Glomerular visceral epithelial cell (primary cell): ENCODE measurements at regions not wholly inside any gene's neighbourhood (a gene's known extent, or its start where the extent isn't known, plus 50 kb on each side); places are given as distances from the start of the nearest gene placed in this dataset.
"Not testable (repeated sequence)": the region's sequence is repeated elsewhere in the genome, so short reads cannot be mapped to it uniquely, and the experiment has no call there.

ENCODE experiments used
- DNase-seq: peaks from one replicate; pipeline ENCODE4 v3.0.0-alpha.2; 2016; ENCODE audit errors: extremely low spot score

DNA sequence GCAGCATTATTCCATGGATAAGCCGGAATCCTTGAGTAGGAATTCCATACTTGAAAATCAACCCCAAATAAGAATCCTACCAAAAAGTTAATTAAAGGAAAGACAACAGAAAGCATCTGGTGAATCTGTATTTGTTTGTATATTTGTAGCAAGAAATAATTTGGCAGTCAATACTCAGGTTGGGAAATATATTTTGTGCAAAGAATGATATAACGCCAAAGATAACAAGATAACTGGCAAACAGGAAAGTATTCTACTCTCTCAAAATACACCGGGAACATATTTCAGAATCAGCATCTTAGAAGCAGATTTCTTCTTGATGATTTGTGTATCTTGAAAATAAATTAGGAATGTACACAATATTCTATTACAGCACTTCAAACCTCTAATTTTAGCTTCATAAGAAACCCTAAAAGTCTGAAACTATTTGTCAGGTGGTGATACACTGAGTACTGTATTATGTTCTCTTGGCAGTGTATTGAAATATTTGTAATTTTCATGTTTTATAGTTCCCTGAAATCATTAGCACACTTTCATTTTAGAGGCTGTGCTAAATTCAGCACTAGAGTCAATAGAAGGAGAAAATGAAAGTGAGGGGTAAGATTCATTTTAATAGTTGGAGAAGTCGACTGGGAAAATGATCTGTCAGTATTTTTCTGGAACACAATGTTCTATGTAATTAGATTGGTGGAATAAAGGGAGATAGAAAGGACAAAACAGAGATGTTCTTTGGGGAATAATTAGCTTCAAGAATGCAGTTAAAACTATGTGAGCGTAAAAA is 879.7 kb upstream of the GJE1 start:
- DNase-seq, result no peak

- DNase-seq, result no peak
Measured at GRCh38 chr6:141251286-141251685, 881.4 kb upstream of the GJE1 start.

DNA sequence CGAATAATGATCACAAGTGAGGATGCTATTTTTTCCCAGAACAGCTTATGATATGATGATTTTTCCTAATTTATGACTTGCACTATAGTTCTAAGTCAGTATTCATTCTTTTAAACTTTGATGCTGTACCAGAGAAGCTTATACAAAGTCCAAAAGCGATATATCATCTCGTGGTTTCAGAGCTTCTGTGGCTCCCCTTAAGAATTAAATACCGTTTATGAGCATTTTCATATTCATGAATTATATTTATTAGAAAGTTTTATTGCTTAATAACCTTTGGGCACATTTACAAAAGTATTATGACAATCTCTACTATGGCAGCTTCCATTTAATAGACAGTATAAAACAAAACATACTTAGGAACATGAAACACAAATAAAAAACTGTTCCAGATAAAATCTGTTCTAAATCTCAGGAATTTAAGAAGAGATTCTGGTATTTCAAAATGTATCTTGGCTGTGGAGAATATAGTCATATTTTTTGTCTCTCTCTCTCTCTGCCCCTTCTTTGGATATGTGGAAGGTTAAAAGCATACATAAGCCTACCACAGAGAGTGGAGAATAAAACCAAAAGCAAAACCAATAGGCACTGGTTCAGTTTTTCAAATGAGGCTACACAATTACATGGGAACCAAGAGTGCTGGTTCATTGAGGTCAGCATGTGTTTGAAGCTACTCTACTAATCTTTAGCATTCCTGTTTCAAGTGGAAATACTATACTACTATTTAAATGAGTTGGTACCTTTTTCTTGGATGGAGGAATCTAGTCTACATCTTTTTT is 884.5 kb upstream of the GJE1 start:
- DNase-seq, result no peak

DNA sequence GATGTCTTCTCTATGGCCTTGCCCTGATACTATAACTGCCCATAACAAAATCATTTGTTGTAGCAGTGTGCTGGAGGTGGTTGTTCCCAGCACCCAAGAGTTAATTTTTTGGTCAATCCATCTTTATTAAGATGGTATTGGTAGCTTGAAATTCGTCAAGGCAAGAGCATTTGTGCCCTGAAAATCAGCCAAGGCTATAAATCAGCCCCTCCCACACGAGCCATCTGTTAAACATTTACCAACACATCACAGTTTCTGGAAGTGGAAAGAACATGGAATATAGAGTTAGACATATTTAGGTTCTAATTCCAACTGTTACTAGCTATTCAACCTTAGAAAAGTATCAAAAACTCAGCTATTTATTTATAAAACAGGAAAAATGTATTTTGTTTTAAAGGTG is 888.4 kb upstream of the GJE1 start:
- DNase-seq, result no peak

DNA sequence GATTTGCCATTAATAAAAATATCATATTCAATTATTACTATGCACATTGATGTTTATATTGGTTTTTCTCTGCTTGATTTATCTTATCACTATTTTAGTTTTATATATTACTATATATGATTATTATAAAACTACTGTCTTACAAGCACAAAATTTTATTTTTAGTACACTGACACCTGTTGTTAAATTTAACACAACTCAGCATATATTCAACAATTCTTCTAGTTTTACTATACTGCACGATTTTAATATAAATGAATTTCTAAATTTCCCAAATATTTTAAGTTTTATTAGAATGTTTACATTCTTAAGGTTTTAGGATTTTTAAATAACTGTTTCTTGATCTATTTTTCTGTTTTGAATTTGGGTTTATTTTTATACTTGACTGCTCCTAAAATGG is 889.8 kb upstream of the GJE1 start:
- no peak for DNase-seq

DNA sequence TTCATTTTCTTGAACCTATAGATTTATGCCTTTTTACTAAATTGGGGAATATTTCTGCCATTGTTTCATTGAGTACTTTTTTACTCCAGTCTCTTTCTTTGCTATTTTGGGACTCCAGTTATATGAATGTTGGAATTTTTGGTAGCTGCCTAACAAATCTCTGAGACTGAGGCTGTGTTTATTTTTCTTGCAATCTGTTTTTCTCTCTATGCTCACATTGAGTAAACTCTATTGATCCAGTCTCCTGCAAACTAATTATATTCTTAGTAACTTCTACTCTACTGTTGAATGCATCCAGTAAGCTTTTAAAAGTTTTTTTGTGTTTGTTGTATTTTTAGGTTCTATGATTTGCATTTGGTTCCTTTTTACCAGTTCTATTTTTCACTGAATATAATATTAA is 903.4 kb upstream of the GJE1 start:
- no peak for DNase-seq

DNA sequence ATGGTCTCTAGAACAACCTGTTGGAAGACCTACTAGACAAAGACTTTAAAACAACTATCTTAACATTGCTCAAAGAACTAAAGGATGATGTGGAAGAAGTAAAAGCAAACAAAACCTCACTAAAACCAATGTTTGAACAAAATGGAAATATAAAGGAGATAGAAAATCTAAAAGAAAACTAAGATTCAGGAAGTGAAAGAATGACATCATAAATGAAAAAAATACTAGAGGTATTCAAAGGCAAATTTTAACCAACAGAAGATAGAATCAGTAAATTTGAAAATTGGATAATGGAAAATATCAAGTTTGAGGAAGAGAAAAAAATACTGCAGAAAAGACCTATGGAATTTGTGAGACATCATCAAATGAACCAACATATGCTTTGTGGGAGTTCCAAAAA is 914.1 kb upstream of the GJE1 start:
- no peak for DNase-seq

DNA sequence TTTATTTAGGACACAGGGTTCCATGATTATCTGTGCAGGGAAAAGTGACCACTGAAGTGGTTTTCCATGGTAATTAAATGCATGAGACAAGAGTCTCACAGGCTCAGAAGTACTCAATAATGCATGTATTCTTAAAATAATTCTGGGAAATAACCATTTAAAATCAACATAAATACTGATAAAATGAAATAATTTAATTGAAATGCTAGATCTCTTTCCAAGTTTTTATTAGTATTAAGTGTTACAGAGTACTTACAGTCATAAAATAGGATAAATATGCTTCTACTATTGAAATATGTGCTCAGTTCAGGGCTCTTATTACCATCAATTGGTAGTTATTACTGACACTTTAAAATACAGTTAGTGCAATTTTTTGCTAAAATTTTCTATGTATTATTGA is 916.0 kb upstream of the GJE1 start:
- no peak for DNase-seq

- DNase-seq, result no peak
Measured at GRCh38 chr6:141212296-141212695, 920.4 kb upstream of the GJE1 start.

DNA sequence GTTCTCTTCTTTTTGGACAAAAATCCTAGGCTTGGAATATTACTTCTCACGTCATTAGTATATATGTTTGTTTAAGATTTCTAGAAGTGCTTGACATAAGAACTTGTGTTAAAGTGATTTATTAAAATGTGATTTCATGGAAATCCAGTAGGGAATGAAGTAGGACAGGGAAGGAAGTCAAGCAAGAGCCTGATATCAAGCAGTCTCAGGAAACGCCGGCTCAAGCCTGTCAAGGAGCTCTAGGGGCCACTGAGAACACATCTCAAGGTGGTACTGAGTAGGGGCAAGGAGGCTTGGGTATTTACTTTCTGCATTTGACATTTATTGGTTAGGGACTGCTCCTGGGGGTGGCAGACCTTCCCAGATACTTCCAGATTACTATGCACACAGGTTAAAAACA is 920.9 kb upstream of the GJE1 start:
- no peak for DNase-seq

DNA sequence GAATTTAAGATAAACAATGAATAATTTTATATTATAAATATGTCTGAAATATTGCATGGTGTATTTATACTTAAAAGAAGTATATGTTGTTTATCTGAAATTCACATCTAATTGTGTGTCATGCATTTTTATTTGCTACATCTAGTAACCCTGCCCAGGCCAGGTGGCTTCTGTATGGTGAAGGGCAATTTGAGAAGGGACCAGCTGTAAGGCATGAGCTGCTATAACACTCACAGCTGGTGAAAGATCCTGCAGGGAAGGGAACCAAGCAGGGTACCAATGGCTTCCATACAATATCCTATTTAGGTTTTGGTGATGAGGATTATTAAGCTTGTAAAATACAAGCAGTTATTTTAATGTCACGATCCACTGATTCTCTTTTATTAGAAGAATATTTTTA is 921.8 kb upstream of the GJE1 start:
- no peak for DNase-seq

- no peak for DNase-seq
Measured at GRCh38 chr6:141209890-141210289, 922.8 kb upstream of the GJE1 start.

DNA sequence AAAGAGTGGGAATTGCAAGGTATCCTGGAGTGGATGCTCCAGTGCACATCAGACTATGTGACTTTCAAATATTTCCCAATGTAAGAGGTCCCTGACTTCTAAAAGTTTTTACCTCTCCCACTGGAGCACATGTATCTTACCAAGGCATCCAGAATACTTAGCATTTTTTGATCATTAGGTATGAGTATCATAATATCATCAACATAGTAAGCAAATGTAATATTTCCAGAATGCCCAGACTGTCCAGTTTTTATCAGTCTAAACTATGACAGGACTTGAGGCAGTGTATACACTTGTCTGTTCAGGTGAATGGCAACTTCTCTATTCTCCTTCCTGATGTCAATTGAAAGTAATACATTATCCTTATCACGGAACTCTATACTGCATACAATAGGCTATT is 924.6 kb upstream of the GJE1 start:
- DNase-seq, result no peak

DNA sequence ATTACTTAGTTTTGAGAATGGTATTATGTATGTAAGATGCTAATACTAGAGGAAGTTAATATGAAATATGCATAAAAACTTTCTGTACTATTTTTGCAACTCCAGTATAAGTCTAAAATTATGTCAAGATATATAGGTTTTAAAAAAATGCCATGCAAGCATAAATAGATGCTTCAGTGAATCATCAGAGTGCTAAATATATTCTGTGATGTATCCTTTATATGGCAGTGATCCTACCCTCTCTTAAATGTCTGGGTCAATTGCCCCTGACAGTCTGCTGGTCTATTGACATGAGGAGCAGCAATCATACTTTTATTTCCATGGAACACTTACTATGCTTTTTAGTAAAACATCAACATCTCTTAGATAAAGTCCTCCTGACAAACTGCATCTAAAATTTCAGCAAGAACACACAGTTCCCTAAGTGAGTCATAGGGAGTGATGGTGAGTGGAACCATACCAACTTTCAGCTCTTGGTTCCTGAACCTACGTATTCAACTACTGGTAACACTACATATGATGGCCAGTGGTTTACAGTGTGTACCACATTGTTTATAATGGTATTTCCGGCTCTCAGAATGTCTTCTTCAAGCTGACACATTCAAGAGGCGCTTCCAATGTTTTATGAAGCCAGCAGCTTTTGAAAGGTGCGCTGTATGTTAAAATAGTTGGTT is 928.7 kb upstream of the GJE1 start:
- no peak for DNase-seq

- no peak for DNase-seq
Measured at GRCh38 chr6:141202626-141203025, 930.1 kb upstream of the GJE1 start.

- DNase-seq, result no peak
Measured at GRCh38 chr6:141199074-141199473, 933.7 kb upstream of the GJE1 start.

- no peak for DNase-seq
Measured at GRCh38 chr6:141195251-141195832, 937.4 kb upstream of the GJE1 start.

- DNase-seq, result no peak
Measured at GRCh38 chr6:141183368-141183767, 949.4 kb upstream of the GJE1 start.

- DNase-seq, result not testable (repeated sequence)
Measured at GRCh38 chr6:141175458-141175857, 957.3 kb upstream of the GJE1 start.

DNA sequence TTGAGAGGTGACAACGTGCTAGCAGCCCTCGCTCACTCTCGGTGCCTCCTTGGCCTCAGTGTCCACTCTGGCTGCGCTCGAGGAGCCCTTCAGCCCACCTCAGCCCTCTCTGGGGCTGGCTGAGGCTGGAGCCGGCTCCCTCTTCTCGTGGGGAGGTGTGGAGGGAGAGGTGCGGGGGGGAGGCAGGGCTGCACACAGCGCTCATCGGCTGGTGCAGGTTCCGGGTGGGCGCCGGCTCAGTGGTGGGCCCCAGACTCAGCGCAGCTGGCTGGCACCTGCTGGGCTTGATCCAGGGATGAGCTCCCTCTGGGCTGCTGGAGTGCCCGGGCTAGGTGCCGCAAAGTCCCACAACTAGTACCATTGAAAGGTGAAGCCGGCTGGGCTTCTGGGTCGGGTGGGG is 957.8 kb upstream of the GJE1 start:
- no peak for DNase-seq

DNA sequence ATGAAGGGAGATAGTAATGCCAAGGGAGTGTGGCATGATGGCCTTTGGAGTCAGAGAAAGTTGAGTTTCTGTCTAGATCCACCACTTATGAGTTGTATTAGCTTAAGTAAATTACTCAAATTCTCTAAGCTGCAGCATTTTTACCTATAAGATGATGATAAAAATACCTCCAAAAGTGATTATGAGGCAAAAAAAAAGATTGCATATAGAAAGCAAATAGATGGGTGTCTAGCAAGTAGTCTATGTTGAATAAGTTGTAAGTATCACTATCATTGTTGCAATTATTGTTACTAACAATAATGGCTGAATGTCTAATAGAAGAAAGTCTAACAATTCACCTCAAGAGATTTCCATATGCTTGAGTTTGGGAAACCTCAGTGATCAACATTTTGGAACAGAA is 959.2 kb upstream of the GJE1 start:
- no peak for DNase-seq

- peak; percentile 28 for DNase-seq
Measured at GRCh38 chr6:141169419-141169818, 963.3 kb upstream of the GJE1 start.

GRCh38 chr6:141167945-141168344 is 964.8 kb upstream of the GJE1 start:
- DNase-seq, result no peak
